Smooth muscle cell of the brain vasculature (primary cell): ENCODE measurements at regions not wholly inside any gene's neighbourhood (a gene's known extent, or its start where the extent isn't known, plus 50 kb on each side); places are given as distances from the start of the nearest gene placed in this dataset.
A peak's percentile ranks its signal among the peaks of the same experiment; 100 is the strongest.

ENCODE experiments used
- DNase-seq: peaks from one replicate; pipeline ENCODE4 v3.0.0-alpha.2; 2012; ENCODE audit warnings: low read depth, low spot score

DNA sequence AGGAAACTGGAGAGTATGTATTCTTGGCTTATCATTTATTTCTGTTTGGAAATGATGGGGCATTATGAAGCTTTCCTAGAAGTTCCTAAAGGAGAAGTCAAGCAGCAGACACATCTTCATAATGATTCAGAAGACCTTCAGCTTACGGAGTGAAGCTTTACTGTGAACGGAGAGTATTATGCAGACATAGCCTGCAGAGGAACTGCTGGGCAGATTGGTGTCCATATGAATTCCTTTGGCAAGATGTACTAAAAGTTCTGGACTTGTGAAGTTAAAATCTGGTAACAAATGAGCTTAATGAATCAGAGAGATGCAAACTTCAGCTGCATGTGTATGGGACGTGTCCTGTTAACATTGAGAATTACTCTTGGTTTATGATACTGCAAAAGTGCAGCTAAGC lies 60.1 kb downstream of the NABP1 start:
- no peak for DNase-seq

DNA sequence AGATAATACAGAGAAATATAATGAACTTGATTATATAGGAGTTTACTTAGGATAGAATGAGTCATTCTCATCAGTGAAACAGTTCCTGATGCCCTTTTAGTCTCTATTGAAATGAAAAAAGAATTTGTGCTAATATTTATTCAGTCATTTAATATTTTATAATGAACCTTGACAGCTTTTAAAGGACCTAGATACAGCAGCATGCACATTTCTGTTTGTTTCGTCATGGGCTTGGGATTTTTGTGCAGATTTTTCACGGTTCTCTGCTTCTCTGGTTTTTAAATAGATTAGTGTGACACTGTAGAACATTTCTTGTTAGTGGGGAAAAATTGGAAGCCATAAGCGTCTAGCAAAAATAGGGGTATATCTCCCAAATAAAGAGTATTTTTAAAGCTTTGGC lies 60.7 kb downstream of the NABP1 start:
- DNase-seq = no peak

- DNase-seq = no peak
Observed at GRCh38 chr2:191739194-191739593, 61.3 kb downstream of the NABP1 start.

DNA sequence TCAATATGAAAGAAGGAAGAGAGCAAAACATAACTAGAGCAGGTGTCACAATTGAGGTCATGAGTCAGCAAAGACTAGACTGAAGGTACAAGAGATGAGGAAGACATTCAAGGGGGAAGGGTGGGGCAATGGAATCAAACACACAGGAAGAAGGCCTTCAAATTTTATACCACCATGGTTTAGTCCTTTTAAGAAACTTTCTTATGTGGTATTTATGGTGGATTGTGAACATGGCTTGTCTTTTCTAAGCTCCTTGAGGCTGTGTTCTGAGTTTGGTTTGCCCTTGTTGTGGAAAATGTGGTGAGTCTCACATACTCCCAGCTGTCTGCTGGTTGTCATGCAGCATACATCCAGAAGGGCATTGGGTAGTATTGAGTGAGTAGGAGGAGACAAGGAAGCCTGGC lies 62.1 kb downstream of the NABP1 start:
- no peak for DNase-seq

GRCh38 chr2:191740759-191741158 lies 62.8 kb downstream of the NABP1 start:
- no peak for DNase-seq

- no peak for DNase-seq
Observed at GRCh38 chr2:191746346-191747169, 68.6 kb downstream of the NABP1 start.

DNA sequence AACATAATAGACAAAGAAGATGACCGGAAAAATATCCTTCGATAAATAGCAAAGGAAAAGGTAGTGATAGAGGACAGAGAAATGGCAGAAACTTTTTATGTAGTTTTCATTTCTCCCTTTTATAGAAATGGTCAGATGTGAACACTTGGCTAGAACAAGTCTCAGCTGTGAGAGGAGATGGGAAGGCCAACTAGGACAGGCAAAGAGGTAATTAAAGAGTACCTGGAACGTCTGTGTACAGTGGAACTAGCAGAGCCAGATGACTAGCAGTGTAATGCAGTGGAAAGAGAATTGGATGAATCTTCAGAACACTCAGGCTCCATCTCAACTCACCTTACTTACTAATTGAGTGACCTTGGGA lies 69.2 kb downstream of the NABP1 start:
- no peak for DNase-seq

DNA sequence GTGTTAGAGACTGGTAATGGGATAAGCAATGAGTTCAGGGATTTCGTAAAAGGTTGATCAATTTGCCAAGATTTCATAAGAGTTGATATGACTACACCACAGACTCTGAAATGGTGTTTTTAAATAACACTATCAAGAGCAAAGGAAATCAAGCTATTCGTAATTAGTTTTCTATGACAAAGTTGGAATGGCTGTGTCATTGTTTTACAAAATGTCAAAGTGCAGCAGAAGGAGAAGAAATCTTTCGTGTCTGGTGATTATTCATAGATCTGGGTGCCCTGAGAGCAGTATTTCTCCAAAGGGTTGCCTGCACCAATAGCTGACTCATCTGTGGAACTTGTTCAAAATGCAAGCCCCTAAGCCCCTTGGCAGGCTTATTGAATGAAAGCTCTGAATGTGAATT lies 70.1 kb downstream of the NABP1 start:
- DNase-seq = no peak

- no peak for DNase-seq
Observed at GRCh38 chr2:191748528-191749180, 70.7 kb downstream of the NABP1 start.

DNA sequence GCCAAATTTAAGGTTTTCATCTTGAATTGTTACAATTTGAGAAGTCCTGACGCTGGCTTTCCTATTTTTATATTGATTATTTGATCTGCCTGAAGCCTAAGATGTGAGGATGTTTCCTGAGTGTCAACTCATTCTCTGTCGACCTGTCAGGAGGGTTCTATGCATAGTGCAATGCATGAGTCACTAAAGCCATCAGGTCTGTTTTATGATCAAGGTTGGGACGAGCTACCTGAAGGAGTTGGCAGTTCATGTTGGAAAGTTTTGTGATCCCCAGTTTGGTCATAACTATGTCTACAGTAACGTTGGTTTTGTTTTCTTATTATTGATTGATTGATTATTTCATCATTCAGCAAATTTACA lies 71.2 kb downstream of the NABP1 start:
- DNase-seq = no peak

GRCh38 chr2:191754103-191754502 lies 76.2 kb downstream of the NABP1 start:
- DNase-seq = no peak

DNA sequence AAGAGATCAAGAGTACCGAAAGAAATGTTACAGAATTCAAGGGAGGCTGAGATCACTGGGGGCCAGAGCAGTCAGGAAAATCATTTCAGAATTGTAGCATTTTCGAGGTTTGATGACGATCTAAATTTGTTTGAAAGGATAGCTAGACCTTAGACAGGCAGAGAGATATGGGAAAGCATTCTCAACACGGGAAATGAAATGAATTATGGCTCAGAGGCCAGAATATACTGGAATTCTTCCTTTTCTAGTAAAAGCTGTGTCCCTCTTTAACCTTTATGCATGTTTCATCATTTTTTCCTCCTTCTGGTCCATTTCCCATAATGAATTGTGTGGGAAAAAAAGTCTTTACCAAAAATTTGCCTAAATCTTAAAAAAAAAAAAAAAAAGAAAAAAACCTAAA lies 78.8 kb downstream of the NABP1 start:
- DNase-seq = no peak

DNA sequence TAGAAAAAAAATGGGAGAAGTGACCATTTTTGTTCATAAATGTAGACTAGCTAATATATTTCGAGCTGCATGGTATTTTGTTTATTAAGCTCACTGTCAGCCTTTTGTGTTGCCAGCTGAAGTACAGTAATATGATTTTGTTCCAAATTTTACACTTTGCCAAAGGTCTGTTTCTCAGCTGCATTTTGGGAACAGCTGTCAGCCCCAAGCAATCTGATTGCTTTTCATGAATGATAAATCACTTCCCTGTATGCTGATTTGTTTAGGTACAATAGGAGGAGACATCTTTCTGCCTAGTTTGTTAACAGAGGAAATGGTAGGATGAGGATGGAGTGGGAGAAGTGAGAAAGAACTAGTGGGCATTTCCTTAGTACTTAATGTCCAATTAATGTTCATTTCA lies 79.3 kb downstream of the NABP1 start:
- DNase-seq = no peak

DNA sequence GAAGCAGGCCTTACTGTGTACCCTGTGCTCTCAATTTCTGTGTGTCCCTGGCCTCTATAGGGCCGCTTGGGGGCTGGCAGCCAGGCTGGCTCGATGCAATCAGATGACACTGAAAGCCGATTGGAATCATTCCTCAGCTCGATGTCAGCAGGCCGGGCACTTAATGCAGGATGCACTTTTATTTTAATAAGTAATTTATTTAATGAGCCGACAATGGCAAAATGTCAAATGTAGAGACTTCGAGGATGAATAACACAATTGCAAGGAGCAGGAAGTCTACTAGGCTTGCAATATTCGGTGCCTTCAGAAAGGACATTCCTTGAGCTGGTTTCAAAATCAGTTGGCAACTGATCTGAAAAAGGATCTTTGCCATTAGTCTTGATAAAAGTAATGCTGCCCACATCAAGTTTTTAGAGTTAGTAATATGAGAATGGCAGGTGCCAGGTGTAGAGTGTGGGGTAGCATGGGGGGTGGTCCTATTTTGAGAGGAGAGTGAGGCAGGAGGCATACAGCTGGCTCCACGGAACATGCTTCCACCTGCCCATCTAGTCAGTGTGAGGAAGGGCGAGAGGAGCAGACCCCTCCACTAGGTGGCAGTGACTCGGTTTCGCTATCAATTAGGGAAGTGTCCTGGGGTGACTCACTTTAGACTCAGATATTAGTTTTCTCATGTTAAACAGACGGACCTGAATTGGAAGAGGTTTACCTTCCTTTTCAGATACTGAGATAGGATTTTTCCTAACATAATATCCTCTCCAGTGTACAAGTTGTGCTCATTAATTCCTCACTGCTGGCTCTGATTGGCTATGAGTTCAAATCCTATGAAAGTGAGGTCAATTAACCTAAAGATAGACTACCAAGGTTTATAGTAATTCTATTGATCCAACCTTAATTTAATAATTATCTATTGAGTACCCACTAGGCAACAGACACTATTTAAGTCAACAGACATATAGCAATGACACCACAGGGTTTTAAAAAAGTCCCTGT lies 80.9 kb downstream of the NABP1 start:
- peak; percentile 1 for DNase-seq

GRCh38 chr2:191759680-191760079 lies 81.7 kb downstream of the NABP1 start:
- DNase-seq = no peak

GRCh38 chr2:191760655-191761262 lies 82.8 kb downstream of the NABP1 start:
- DNase-seq = no peak

- no peak for DNase-seq
Observed at GRCh38 chr2:191773136-191773535, 73.8 kb downstream of the CAVIN2 start.

GRCh38 chr2:191777351-191777750 lies 69.5 kb downstream of the CAVIN2 start:
- DNase-seq = no peak

DNA sequence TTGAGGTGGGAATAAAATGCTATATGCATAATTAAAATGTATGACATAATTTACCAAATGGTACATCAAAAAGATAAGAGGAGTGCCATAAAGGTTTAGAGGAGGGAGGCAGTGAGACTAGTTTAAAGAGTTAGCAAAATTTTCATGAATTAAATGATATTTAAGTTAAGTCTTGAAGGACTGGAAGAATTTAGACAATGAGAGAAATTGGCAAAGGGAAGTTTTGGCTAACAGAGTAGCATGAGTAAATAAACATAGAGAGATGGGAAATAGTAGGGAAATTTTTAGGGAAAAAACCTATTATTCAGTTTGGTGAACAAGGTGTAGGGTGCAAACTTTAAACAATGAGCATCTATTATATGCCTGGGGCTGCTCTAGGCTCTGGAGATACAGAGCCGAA lies 68.8 kb downstream of the CAVIN2 start:
- no peak for DNase-seq

DNA sequence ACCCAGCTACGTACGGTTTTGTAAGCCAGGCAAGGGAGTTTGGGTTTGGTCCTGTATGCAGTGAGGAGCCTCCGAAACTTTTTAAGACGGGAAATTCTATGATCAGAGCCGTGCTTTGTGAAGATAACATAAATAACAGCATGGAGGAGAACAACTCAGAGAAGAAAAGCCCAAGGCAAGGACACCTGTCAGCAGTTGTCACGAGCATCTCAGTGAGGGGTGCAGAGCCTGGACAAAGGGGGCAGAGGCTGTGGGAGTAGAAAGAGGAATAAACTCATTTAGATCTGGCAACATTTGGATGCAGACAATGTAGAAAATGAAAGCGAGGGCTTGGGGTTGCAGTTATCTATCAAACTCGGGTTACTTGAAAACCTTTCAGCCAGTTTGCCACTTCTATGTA lies 64.5 kb downstream of the CAVIN2 start:
- no peak for DNase-seq

- DNase-seq = no peak
Observed at GRCh38 chr2:191783416-191783815, 63.5 kb downstream of the CAVIN2 start.
